ES-I3 (cell line): ENCODE measurements at regions not wholly inside any gene's neighbourhood (a gene's known extent, or its start where the extent isn't known, plus 50 kb on each side); places are given as distances from the start of the nearest gene placed in this dataset.
"Not testable (repeated sequence)": the region's sequence is repeated elsewhere in the genome, so short reads cannot be mapped to it uniquely, and the experiment has no call there.

Source experiments
- H3K36me3 ChIP-seq: 2 replicates; pipeline ENCODE4 v1.6.1; 2013; ENCODE audit warnings: mild to moderate bottlenecking, low read length, control low read depth, moderate library complexity; ENCODE audit not compliant: insufficient read depth
- H3K4me1 ChIP-seq: 2 replicates; pipeline ENCODE4 v1.6.1; 2013; ENCODE audit warnings: mild to moderate bottlenecking, control low read depth, low read length; ENCODE audit not compliant: insufficient read depth
- H3K9ac ChIP-seq: 2 replicates; pipeline ENCODE4 v1.6.1; 2013; ENCODE audit warnings: low read depth, mild to moderate bottlenecking, low read length, moderate library complexity
- H3K9me3 ChIP-seq: 2 replicates; pipeline ENCODE4 v1.6.1; 2013; ENCODE audit warnings: mild to moderate bottlenecking, low read length, moderate library complexity; ENCODE audit not compliant: control insufficient read depth, insufficient read depth

GRCh38 chr20:39985271-39985827, 703.7 kb downstream of the MAFB start:
- H3K4me1 ChIP-seq = peaks cover 10% of the 10 kb centered on the region; the same call in 1 of the 2 replicates

GRCh38 chr20:39983655-39984054, 705.4 kb downstream of the MAFB start:
- H3K9ac ChIP-seq = no peak overlapping the region
- H3K36me3 ChIP-seq = no peaks in the 10 kb centered on the region
- peaks cover 10% of the 10 kb centered on the region; the same call in 1 of the 2 replicates for H3K4me1 ChIP-seq
- H3K9me3 ChIP-seq = no peaks in the 10 kb centered on the region

More at GRCh38 chr20:39985271-39985827, 703.7 kb downstream of the MAFB start:
- Histone ChIP-seq H3K9me3 (no peaks in the 10 kb centered on the region), H3K36me3 (no peaks in the 10 kb centered on the region), H3K9ac (no peak overlapping the region)

GRCh38 chr20:39983183-39983582, 705.9 kb downstream of the MAFB start:
- Histone ChIP-seq H3K9me3 (no peaks in the 10 kb centered on the region), H3K4me1 (peaks cover 10% of the 10 kb centered on the region; the same call in 1 of the 2 replicates), H3K9ac (no peak overlapping the region), H3K36me3 (no peaks in the 10 kb centered on the region)

DNA sequence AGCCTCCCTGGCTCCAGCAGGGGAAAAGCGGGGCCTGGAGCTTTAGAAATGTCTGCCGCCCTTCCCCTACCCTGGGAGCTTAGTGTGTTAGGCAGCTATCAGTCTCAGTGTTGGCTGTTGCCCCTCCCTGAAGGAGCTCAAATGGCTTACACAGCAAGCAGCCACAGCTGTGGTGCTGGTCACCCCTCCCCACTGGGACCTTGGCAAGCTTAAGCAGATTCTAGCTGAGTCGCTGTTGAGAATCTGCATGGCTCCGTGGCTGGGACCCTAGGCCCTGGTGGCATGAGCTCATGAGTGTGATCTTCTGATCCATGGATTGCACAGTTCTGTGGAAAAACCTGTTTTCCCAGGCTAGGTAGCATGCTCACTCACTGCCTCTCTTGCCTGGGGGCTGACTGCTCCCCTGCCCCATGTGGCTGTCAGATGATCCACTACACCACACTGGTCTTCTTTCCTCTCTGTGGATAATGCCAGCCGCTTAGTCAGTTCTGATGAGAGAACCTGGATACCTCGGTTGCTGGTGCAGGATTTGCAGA, 714.0 kb downstream of the MAFB start:
- Histone ChIP-seq H3K9me3 (no peaks in the 10 kb centered on the region; the same call in 1 of the 2 replicates), H3K4me1 (no peaks in the 10 kb centered on the region), H3K9ac (no peak overlapping the region), H3K36me3 (no peaks in the 10 kb centered on the region)

- Histone ChIP-seq H3K36me3 (no peaks in the 10 kb centered on the region), H3K9me3 (no peaks in the 10 kb centered on the region; the same call in 1 of the 2 replicates), H3K4me1 (no peaks in the 10 kb centered on the region), H3K9ac (no peak overlapping the region)
Measured at GRCh38 chr20:39968495-39968894, 720.5 kb downstream of the MAFB start.

GRCh38 chr20:39967806-39968205, 721.2 kb downstream of the MAFB start:
- no peaks in the 10 kb centered on the region for H3K4me1 ChIP-seq
- no peak overlapping the region for H3K9ac ChIP-seq
- no peaks in the 10 kb centered on the region; the same call in 1 of the 2 replicates for H3K9me3 ChIP-seq
- H3K36me3 ChIP-seq = no peaks in the 10 kb centered on the region

- no peaks in the 10 kb centered on the region for H3K36me3 ChIP-seq
- no peaks in the 10 kb centered on the region for H3K9me3 ChIP-seq
- no peak overlapping the region for H3K9ac ChIP-seq
- H3K4me1 ChIP-seq = peaks cover 10% of the 10 kb centered on the region; the same call in 1 of the 2 replicates
Measured at GRCh38 chr20:39961637-39962244, 727.3 kb downstream of the MAFB start.

DNA sequence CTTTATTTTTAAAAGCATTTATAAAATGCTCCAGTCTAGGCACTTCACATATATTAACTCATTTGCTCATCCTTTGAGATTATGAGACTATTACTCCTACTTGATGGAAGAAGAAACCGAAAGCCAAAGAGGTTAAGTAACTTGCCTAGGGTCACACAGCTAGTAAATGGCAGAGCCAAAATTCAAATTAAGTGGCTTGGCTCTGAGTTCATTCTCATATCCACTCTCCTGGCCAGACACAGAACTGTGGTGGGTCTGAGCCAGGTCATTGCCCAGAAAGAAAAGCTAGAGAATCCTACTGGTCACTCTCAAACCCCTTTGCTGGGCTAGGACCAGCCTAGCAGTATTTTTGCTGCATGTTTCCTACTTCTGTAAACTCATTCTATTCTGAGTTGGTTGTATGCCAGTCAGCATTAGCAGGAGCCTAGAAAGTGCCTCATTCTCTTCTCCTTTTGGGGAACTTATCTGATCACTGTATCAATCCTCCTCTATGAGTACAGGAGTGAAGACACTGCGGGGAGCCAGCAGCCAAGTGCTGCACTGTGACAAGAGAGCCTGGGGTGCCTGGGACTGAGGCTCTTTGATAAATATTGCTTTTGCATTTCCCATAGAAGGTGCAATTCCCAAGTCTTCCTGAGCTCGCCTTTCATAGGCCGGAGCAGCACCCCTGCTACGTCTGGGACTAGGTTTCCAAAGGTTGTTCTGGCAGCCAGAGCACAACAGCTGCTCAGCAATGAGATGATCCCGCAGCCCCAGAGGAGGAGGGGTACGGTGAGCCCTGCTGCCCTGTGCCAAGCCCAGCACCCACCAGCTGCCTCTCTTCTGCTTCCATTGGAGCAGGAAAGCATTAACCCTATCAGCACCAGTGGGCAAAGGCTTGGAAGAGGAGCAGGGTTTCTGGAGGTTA, 728.3 kb downstream of the MAFB start:
- Histone ChIP-seq H3K36me3 (no peaks in the 10 kb centered on the region), H3K9me3 (no peaks in the 10 kb centered on the region), H3K9ac (no peak overlapping the region), H3K4me1 (peaks cover 10% of the 10 kb centered on the region; the same call in 1 of the 2 replicates)

DNA sequence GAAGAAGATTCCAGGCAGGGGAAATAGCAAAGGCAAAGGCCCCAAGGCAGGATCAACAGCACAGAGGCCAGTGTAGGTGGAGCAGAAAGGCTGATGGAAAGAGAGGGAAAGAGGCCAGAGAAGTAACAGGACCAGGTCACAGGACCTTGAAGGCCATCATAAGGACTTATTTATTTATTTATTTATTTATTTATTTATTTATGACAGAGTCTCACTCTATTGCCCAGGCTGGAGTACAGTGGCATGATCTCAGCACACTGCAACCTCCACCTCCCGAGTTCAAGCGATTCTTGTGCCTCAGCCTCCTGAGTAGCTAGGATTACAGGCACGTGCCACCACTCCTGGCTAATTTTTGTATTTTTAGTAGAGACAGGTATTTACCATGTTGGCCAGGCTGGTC, 731.1 kb downstream of the MAFB start:
- not testable (repeated sequence) for H3K9ac ChIP-seq, H3K36me3 ChIP-seq, H3K9me3 ChIP-seq
- H3K4me1 ChIP-seq = peaks cover 10% of the 10 kb centered on the region; the same call in 1 of the 2 replicates

GRCh38 chr20:39954621-39955020, 734.4 kb downstream of the MAFB start:
- no peaks in the 10 kb centered on the region for H3K4me1 ChIP-seq
- no peaks in the 10 kb centered on the region for H3K9me3 ChIP-seq
- H3K36me3 ChIP-seq = no peaks in the 10 kb centered on the region
- H3K9ac ChIP-seq = no peak overlapping the region

GRCh38 chr20:39946931-39947330, 742.1 kb downstream of the MAFB start:
- H3K4me1 ChIP-seq = no peaks in the 10 kb centered on the region
- no peak overlapping the region for H3K9ac ChIP-seq
- no peaks in the 10 kb centered on the region for H3K36me3 ChIP-seq
- no peaks in the 10 kb centered on the region for H3K9me3 ChIP-seq

DNA sequence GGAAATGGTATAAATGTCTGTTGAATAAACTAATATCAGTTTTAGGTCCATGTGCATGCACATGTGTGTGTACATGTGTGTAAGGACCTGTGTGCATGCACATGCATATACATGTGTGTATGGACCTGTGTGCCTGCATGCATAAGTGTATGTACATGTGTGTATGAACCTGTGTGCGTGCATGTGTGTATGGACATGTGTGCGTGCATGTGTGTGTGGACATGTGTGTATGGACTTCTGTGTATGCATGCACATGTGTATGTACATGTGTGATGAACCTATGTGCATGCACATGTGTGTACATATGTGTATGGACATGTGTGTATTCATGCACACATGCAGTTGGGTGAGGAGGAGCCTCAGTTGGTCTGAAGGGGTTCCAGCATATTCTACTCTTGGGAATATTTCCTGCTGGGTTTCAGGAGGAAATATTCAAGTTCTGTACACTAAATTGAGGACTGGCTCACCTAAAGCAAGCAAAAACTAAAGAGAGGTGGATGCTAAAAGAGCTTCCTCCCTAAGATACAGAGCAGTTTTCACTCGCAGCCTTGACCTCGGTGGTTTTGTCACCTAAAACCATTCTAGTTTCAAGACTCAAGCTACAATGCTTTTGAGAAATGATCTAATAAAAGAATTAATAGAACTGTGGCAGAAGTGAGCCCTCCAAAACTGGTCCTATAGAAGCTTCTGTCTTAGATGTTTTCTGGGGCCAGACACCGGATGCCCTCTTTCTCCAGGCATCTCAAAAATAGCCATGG, 742.8 kb downstream of the MAFB start:
- Histone ChIP-seq H3K9ac (no peak overlapping the region), H3K36me3 (no peaks in the 10 kb centered on the region), H3K4me1 (no peaks in the 10 kb centered on the region), H3K9me3 (no peaks in the 10 kb centered on the region)

DNA sequence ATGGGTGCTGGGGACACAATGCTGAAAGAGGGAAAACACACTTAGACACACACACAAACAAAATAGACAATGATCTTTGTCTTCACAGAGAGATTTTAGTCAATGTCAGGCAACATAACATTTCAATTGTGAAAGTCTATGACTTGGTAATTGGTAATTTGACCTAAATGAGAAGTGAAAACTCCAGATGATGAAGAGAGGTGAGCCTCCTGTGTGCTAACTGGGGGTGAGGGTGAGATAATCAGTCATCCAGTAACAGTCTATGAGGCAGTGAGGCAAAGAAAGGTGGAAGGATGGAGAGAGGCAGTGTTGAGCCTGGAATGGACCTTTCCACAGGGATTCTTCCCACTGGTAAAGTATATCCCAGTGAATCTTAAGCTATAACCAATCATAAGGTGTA, 744.2 kb downstream of the MAFB start:
- Histone ChIP-seq H3K9me3 (no peaks in the 10 kb centered on the region), H3K4me1 (no peaks in the 10 kb centered on the region), H3K9ac (no peak overlapping the region), H3K36me3 (no peaks in the 10 kb centered on the region)

DNA sequence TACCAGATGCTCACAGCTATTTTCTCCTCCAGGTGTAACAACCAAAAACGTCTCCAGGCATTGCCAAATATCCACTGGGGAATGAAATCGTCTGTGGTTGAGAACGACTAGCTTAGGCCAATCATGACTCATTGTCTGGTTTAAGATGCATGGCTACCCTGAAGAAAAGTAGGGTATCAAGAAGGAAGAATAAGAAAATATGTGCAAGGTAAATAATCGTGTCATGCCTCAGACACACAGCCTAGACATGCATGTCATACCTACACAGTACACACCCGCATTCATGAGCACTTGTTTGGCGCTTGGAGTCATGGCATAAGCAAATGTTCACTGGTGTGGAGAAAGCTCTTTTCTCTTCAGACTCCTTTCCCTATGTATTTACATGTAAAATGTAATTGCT, 745.7 kb downstream of the MAFB start:
- no peak overlapping the region for H3K9ac ChIP-seq
- H3K4me1 ChIP-seq = no peaks in the 10 kb centered on the region
- no peaks in the 10 kb centered on the region for H3K9me3 ChIP-seq
- no peaks in the 10 kb centered on the region for H3K36me3 ChIP-seq
